ENCODE measurements at regions not wholly inside any gene's neighbourhood (a gene's known extent, or its start where the extent isn't known, plus 50 kb on each side); places are given as distances from the start of the nearest gene placed in this dataset.

DNA sequence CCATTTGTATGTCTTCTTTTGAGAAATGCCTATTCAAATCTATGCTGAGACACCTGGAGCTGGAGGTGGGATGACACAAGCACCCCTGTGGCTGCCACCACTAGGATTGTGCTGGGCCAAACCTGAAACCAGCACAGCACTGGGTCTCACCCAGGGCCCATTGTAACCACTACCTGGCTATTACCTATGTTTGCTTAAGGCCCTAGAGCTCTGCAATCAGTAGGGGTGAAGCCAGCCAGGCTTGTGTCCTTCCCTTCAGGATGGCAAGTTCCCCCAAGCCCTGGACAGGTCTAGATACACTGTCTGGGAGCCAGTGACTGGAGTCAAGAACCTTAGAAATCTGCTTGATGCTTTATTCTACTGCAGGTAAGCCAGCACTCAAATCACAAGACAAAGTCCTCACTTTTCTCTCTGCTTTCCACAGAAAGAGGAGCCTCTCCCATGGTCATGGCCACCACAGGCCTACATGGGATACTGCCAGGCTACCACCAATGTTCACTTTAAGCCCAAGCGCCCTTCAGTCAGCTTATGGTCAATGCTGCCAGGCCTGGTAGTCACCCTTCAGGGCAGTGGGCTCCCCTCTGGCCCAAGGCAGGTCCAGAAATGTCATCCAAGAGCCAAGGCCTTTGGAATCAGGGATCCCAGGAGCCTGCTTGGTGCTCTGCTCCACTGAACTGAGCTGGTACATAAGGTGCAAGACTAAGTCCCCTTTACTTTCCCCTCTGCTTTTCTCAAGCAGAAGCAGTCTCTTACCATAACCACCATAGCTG lies 105.3 kb downstream of the BMS1 start:
- TF ChIP-seq, protein P1, sequence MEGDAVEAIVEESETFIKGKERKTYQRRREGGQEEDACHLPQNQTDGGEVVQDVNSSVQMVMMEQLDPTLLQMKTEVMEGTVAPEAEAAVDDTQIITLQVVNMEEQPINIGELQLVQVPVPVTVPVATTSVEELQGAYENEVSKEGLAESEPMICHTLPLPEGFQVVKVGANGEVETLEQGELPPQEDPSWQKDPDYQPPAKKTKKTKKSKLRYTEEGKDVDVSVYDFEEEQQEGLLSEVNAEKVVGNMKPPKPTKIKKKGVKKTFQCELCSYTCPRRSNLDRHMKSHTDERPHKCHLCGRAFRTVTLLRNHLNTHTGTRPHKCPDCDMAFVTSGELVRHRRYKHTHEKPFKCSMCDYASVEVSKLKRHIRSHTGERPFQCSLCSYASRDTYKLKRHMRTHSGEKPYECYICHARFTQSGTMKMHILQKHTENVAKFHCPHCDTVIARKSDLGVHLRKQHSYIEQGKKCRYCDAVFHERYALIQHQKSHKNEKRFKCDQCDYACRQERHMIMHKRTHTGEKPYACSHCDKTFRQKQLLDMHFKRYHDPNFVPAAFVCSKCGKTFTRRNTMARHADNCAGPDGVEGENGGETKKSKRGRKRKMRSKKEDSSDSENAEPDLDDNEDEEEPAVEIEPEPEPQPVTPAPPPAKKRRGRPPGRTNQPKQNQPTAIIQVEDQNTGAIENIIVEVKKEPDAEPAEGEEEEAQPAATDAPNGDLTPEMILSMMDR (IDR thresholded peaks at IDR 0.05): no peak
- no peak for TF ChIP-seq POLR2A (IDR thresholded peaks at IDR 0.05)

All from testis (tissue), 2 donors.